ENCODE measurements at regions not wholly inside any gene's neighbourhood (a gene's known extent, or its start where the extent isn't known, plus 50 kb on each side); places are given as distances from the start of the nearest gene placed in this dataset.

GRCh38 chr3:177902876-177903275, 633.4 kb upstream of the KCNMB2 start:
- TF ChIP-seq EZH2phosphoT487 (IDR thresholded peaks at IDR 0.05; ENCODE audit: borderline replicate concordance, low read length) (no peak), CTCF (IDR thresholded peaks at IDR 0.05; ENCODE audit: low read depth, low read length, poor library complexity, severe bottlenecking) (no peak)
